Endothelial cell (in vitro differentiated cells): ENCODE measurements at regions not wholly inside any gene's neighbourhood (a gene's known extent, or its start where the extent isn't known, plus 50 kb on each side); places are given as distances from the start of the nearest gene placed in this dataset.

Experiments used
- DNase-seq: peaks from one replicate; pipeline ENCODE4 v3.0.0; 2021; ENCODE audit warnings: low spot score
- H3K27ac Mint-ChIP-seq: one replicate; pipeline ENCODE4 v1.8.0; 2021; ENCODE audit warnings: mixed read lengths, inconsistent platforms; ENCODE audit not compliant: unreplicated experiment
- H3K27me3 Mint-ChIP-seq: one replicate; pipeline ENCODE4 v1.8.0; 2021; ENCODE audit warnings: mild to moderate bottlenecking, moderate library complexity, mixed read lengths, inconsistent platforms; ENCODE audit not compliant: unreplicated experiment
- H3K36me3 Mint-ChIP-seq: one replicate; pipeline ENCODE4 v1.8.0; 2021; ENCODE audit warnings: mild to moderate bottlenecking, low read depth, mixed read lengths, inconsistent platforms; ENCODE audit not compliant: unreplicated experiment
- H3K4me1 Mint-ChIP-seq: one replicate; pipeline ENCODE4 v1.8.0; 2021; ENCODE audit warnings: mild to moderate bottlenecking, mixed read lengths, inconsistent platforms; ENCODE audit not compliant: unreplicated experiment
- H3K4me3 Mint-ChIP-seq: one replicate; pipeline ENCODE4 v1.8.0; 2021; ENCODE audit warnings: mild to moderate bottlenecking, mixed read lengths, inconsistent platforms; ENCODE audit not compliant: unreplicated experiment
- H3K9me3 Mint-ChIP-seq: one replicate; pipeline ENCODE4 v1.8.0; 2021; ENCODE audit warnings: mixed read lengths, inconsistent platforms; ENCODE audit not compliant: unreplicated experiment
- TF ChIP-seq, protein P1 (sequence below): fragments of 200-600 bp; sonication (generic); IDR thresholded peaks from one replicate; pipeline ENCODE4 v1.5.0; 2021; ENCODE audit warnings: antibody characterized with exemption; ENCODE audit not compliant: unreplicated experiment

GRCh38 chr3:94693997-94694640 lies 631.3 kb downstream of the NSUN3 start:
- no peaks in the 10 kb centered on the region for H3K9me3 Mint-ChIP-seq
- no peaks in the 10 kb centered on the region for H3K36me3 Mint-ChIP-seq
- H3K4me3 Mint-ChIP-seq: no peak overlapping the region
- peaks cover 17% of the 10 kb centered on the region for H3K4me1 Mint-ChIP-seq
- H3K27me3 Mint-ChIP-seq: peaks cover 1% of the 10 kb centered on the region
- no peak for DNase-seq
- TF ChIP-seq, protein P1, sequence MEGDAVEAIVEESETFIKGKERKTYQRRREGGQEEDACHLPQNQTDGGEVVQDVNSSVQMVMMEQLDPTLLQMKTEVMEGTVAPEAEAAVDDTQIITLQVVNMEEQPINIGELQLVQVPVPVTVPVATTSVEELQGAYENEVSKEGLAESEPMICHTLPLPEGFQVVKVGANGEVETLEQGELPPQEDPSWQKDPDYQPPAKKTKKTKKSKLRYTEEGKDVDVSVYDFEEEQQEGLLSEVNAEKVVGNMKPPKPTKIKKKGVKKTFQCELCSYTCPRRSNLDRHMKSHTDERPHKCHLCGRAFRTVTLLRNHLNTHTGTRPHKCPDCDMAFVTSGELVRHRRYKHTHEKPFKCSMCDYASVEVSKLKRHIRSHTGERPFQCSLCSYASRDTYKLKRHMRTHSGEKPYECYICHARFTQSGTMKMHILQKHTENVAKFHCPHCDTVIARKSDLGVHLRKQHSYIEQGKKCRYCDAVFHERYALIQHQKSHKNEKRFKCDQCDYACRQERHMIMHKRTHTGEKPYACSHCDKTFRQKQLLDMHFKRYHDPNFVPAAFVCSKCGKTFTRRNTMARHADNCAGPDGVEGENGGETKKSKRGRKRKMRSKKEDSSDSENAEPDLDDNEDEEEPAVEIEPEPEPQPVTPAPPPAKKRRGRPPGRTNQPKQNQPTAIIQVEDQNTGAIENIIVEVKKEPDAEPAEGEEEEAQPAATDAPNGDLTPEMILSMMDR: no peak
- H3K27ac Mint-ChIP-seq: peak overlapping the region; percentile 72

DNA sequence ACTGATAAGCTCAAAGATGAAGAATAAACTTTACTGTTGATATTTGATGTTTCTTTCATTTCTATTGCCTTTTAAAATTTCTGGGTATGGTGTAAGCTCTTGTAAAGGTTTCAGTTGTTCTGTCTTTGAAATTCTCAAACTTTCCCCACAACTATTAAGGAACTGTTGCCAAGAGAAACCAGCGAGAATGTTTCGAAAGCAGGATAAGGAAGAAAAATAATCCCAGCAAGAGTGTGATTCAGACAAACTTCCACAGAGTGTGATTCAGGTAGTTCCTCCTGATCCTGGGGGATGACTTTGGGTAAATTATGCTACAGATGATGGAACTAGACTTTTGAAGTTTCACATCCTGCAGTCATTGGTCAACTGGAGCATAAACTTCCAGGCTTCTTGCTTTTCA lies 632.0 kb downstream of the NSUN3 start:
- no peak overlapping the region for H3K4me3 Mint-ChIP-seq
- peaks cover 1% of the 10 kb centered on the region for H3K27me3 Mint-ChIP-seq
- no peak overlapping the region for H3K27ac Mint-ChIP-seq
- peaks cover 17% of the 10 kb centered on the region for H3K4me1 Mint-ChIP-seq
- DNase-seq: no peak
- TF ChIP-seq, protein P1: no peak
- no peaks in the 10 kb centered on the region for H3K9me3 Mint-ChIP-seq
- H3K36me3 Mint-ChIP-seq: no peaks in the 10 kb centered on the region

GRCh38 chr3:94704467-94704866 lies 641.6 kb downstream of the NSUN3 start:
- no peak for DNase-seq
- H3K4me3 Mint-ChIP-seq: no peak overlapping the region
- H3K9me3 Mint-ChIP-seq: no peaks in the 10 kb centered on the region
- no peaks in the 10 kb centered on the region for H3K4me1 Mint-ChIP-seq
- TF ChIP-seq, protein P1: no peak
- H3K27ac Mint-ChIP-seq: no peak overlapping the region
- no peaks in the 10 kb centered on the region for H3K36me3 Mint-ChIP-seq
- no peaks in the 10 kb centered on the region for H3K27me3 Mint-ChIP-seq

DNA sequence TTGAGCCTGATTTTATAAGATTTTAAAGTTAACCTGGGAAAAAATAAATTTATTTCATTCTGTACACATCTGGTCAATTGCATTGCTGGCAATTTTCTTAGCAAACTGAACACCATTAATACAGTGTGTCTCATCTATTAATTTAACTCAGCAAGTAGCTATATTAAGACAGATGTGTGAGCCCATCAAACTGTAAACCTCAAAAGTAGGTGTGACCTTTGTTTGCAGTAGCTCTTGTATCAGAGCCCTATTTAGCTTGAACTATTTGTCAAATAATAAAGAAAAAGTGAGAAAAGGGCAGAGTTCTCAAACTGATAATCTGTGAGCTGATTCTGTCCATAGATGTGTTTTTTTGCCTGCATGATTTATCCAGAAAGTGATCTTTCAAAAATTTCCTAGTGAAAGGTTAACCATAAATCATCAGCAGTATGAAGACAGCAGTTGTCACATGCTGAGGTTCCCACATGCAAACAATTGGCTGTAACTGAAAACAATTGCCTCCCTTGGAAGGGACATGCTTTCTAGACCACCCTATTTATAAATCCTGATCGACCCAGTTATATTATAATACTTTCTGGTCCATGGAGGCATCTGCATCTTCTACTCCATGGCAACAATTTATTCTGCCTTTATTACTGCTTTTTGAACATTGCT lies 646.5 kb downstream of the NSUN3 start:
- Mint-ChIP-seq H3K4me3 (no peak overlapping the region), H3K27ac (no peak overlapping the region), H3K36me3 (no peaks in the 10 kb centered on the region), H3K27me3 (no peaks in the 10 kb centered on the region), H3K9me3 (no peaks in the 10 kb centered on the region), H3K4me1 (peaks cover 3% of the 10 kb centered on the region)
- TF ChIP-seq, protein P1: no peak
- DNase-seq: no peak

GRCh38 chr3:94714194-94714593 lies 651.3 kb downstream of the NSUN3 start:
- no peak overlapping the region for H3K27ac Mint-ChIP-seq
- TF ChIP-seq, protein P1: no peak
- DNase-seq: no peak
- no peaks in the 10 kb centered on the region for H3K27me3 Mint-ChIP-seq
- no peak overlapping the region for H3K4me3 Mint-ChIP-seq
- H3K9me3 Mint-ChIP-seq: no peaks in the 10 kb centered on the region
- H3K36me3 Mint-ChIP-seq: no peaks in the 10 kb centered on the region
- peaks cover 3% of the 10 kb centered on the region for H3K4me1 Mint-ChIP-seq
